Adrenal gland (tissue), 5 donors: ENCODE measurements at regions not wholly inside any gene's neighbourhood (a gene's known extent, or its start where the extent isn't known, plus 50 kb on each side); places are given as distances from the start of the nearest gene placed in this dataset.

Experiments
- CTCF ChIP-seq, 6 experiments: fragments of 450-650 bp in 4 of 6; fragments of 200-600 bp in 2 of 6; sonication (generic) in 1 of 6; IDR thresholded peaks; 1 replicate in 5 of 6; 2 replicates in 1 of 6; pipeline versions ENCODE4 v1.5.1 to v1.8.0; 2016 to 2021; ENCODE audit warnings: antibody characterized with exemption in 6 of 6, mild to moderate bottlenecking in 2 of 6, moderate library complexity in 1 of 6
- POLR2A ChIP-seq, 2 donors: fragments of 450-650 bp; IDR thresholded peaks; one replicate each; pipeline ENCODE4 v1.6.1; 2017; ENCODE audit warnings: antibody characterized with exemption in 2 of 2, mild to moderate bottlenecking in 2 of 2, moderate library complexity in 1 of 2
- donor health status: DM: no; HTN: no; CAD: no.

GRCh38 chr6:159609652-159610178 lies 83.3 kb downstream of the SOD2 start:
- TF ChIP-seq CTCF (IDR thresholded peaks at IDR 0.05), result no peak
- TF ChIP-seq POLR2A (IDR thresholded peaks at IDR 0.05), result no peak
